ENCODE measurements at regions not wholly inside any gene's neighbourhood (a gene's known extent, or its start where the extent isn't known, plus 50 kb on each side); places are given as distances from the start of the nearest gene placed in this dataset.

- no peak for TF ChIP-seq YBX1 (IDR thresholded peaks at IDR 0.05)
- peak; percentile 49; the same call in 1 of the 2 replicates for TF ChIP-seq NR2F1 (conservative IDR thresholded peaks at IDR 0.05)
- peak; percentile 82 for TF ChIP-seq BCL3 (IDR thresholded peaks at IDR 0.05; ENCODE audit: borderline replicate concordance, insufficient read depth, low read depth, low read length, poor library complexity, severe bottlenecking)
- TF ChIP-seq ZBED1 (IDR thresholded peaks at IDR 0.05; ENCODE audit: borderline replicate concordance) = peak; percentile 81
- TF ChIP-seq ZBTB4 (CRISPR knock-in tag; IDR thresholded peaks at IDR 0.05) = no peak
- no peak; the same call in 1 of the 2 replicates for TF ChIP-seq PML (IDR thresholded peaks at IDR 0.05; ENCODE audit: low read length)
- no peak for TF ChIP-seq NR2C1 (IDR thresholded peaks at IDR 0.05)
- peak; percentile 93 for TF ChIP-seq CUX1 (IDR thresholded peaks at IDR 0.05; ENCODE audit: insufficient replicate concordance, low read depth, low read length)
- no peak for TF ChIP-seq IRF5 (IDR thresholded peaks at IDR 0.05; ENCODE audit: borderline replicate concordance)
- 0 out of 2 replicates have a peak, but pooled peaks have one; percentile 10 for TF ChIP-seq TBL1XR1 (IDR thresholded peaks at IDR 0.05; ENCODE audit: low read depth, low read length)
- TF ChIP-seq NFYA (IDR thresholded peaks at IDR 0.05; ENCODE audit: borderline replicate concordance, low read depth, low read length) = no peak
- TF ChIP-seq DPF2 (IDR thresholded peaks at IDR 0.05) = peak; percentile 82
- TF ChIP-seq CTCF (IDR thresholded peaks at IDR 0.05 in 2 of 3, conservative IDR thresholded peaks at IDR 0.05 in 1 of 3; ENCODE audit: control insufficient read depth in 2 of 3, extremely low read depth in 1 of 3, insufficient read depth in 1 of 3, low read depth in 3 of 3, low read length in 3 of 3) = peak in 1 of 3 experiments; percentile 23; a peak in 2 of 6 replicates
These were observed 53.2 kb upstream of the MRPS6 start (continued) for GRCh38 chr21:34020005-34020847.

Measured in GM12878 (cell line).